NCI-H1930 (cell line): ENCODE measurements at regions not wholly inside any gene's neighbourhood (a gene's known extent, or its start where the extent isn't known, plus 50 kb on each side); places are given as distances from the start of the nearest gene placed in this dataset.

Experiments
- DNase-seq, 2 experiments: peaks; one replicate each; lab custom pipeline; 2025; lab: John Stamatoyannopoulos, UW

- no peak for DNase-seq
Observed at GRCh38 chr1:113219828-113220227, 146.8 kb downstream of the LRIG2 start.

- DNase-seq: no peak
Observed at GRCh38 chr1:113223040-113223439, 150.0 kb downstream of the LRIG2 start.

GRCh38 chr1:113223546-113223945 lies 150.5 kb downstream of the LRIG2 start:
- DNase-seq: no peak

GRCh38 chr1:113226148-113226547 lies 153.2 kb downstream of the LRIG2 start:
- DNase-seq: no peak

- no peak for DNase-seq
Observed at GRCh38 chr1:113231866-113232265, 158.4 kb upstream of the MAGI3 start.

GRCh38 chr1:113233441-113233840 lies 156.9 kb upstream of the MAGI3 start:
- no peak for DNase-seq

- DNase-seq: no peak
Observed at GRCh38 chr1:113241237-113241636, 149.1 kb upstream of the MAGI3 start.

- no peak for DNase-seq
Observed at GRCh38 chr1:113242481-113242880, 147.8 kb upstream of the MAGI3 start.

- no peak for DNase-seq
Observed at GRCh38 chr1:113243529-113243928, 146.8 kb upstream of the MAGI3 start.

GRCh38 chr1:113244112-113244820 lies 146.0 kb upstream of the MAGI3 start:
- no peak for DNase-seq

- no peak for DNase-seq
Observed at GRCh38 chr1:113245252-113245651, 145.1 kb upstream of the MAGI3 start.

GRCh38 chr1:113246929-113247328 lies 143.4 kb upstream of the MAGI3 start:
- no peak for DNase-seq

- no peak for DNase-seq
Observed at GRCh38 chr1:113247355-113247754, 143.0 kb upstream of the MAGI3 start.

- DNase-seq: no peak
Observed at GRCh38 chr1:113247782-113248181, 142.5 kb upstream of the MAGI3 start.

GRCh38 chr1:113248494-113248893 lies 141.8 kb upstream of the MAGI3 start:
- DNase-seq: no peak

GRCh38 chr1:113250161-113250560 lies 140.2 kb upstream of the MAGI3 start:
- no peak for DNase-seq

GRCh38 chr1:113252166-113252565 lies 138.1 kb upstream of the MAGI3 start:
- DNase-seq: no peak

GRCh38 chr1:113253187-113253586 lies 137.1 kb upstream of the MAGI3 start:
- DNase-seq: no peak

GRCh38 chr1:113253590-113253989 lies 136.7 kb upstream of the MAGI3 start:
- DNase-seq: no peak

GRCh38 chr1:113255038-113255719 lies 135.1 kb upstream of the MAGI3 start:
- no peak for DNase-seq

GRCh38 chr1:113255720-113256347 lies 134.5 kb upstream of the MAGI3 start:
- DNase-seq: no peak

GRCh38 chr1:113256348-113256729 lies 134.0 kb upstream of the MAGI3 start:
- DNase-seq: no peak

- no peak for DNase-seq
Observed at GRCh38 chr1:113259988-113260387, 130.3 kb upstream of the MAGI3 start.
